DLD1 (cell line): ENCODE measurements at regions not wholly inside any gene's neighbourhood (a gene's known extent, or its start where the extent isn't known, plus 50 kb on each side); places are given as distances from the start of the nearest gene placed in this dataset.
"Not testable (repeated sequence)": the region's sequence is repeated elsewhere in the genome, so short reads cannot be mapped to it uniquely, and the experiment has no call there.

Experiments
- in situ Hi-C: cut with HindIII; loops from 2 replicates; pipeline ENCODE4 v1.10.0; 2017; ENCODE audit warnings: low sequenced_read_pairs

- in situ Hi-C loops: no loop called here
Observed at GRCh38 chr7:20839196-20839735, 52.6 kb upstream of the SP8 start.

DNA sequence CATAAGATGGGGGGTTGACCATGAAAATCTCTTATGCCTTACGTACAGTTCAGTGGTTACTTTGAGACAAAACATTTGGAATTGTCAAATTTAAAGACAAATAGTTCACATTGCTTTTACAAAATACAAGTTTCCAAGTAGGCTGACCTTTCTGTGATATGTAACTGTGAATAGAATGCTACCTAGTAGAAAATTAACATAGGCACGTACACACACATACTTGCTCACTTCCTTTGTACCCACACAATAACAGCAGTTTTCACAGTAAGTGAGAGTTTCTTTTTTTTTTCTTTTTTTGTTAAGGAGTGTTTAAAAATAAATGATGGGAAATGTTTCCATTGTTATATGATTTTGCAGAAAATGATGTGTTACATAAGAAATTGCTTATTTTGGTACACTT is 53.3 kb upstream of the SP8 start:
- in situ Hi-C loops: no loop called here

- in situ Hi-C loops: no loop called here
Observed at GRCh38 chr7:20846791-20847190, 60.1 kb upstream of the SP8 start.

DNA sequence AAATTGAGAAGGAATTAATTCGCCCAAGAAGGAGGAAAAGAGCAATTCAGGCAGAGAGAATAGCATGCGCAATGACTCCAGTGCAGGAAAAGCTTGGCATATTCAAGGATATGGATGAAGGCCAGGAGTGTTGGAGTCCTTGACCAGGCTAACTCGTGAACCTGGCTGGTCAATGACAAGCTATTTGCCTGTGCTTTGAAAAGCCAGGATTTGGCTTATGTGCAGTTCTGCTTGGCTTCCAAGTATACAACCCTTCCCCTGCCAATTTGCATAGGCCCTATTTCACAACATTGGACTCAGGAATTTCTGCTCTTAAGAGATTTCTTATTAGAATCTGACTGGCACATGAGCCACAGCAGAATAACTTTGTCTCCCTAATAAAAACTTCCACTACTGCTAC is 72.3 kb upstream of the SP8 start:
- in situ Hi-C loops: no loop called here

GRCh38 chr7:20861468-20861867 is 74.8 kb upstream of the SP8 start:
- in situ Hi-C loops: no loop called here

GRCh38 chr7:20862554-20862953 is 75.9 kb upstream of the SP8 start:
- in situ Hi-C loops: no loop called here

DNA sequence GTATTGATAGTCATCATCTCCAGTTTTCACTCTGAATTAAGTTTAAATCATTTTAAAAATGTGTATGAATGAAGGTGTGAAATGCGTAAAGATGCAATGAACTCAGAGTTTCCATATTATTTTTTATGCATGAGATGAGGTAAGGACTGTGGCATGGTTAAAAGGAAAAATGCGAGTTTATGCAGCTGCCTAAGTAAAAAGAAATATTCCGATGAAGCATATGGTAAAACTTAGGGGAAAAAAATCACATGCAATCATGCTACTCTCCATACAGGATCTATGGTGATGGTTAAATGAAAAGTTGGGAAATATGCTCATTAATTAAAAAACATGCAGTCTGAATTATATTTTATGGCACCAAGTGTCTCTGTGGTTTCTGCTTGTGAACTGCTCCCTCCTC is 77.5 kb upstream of the SP8 start:
- in situ Hi-C loops: no loop called here

- in situ Hi-C loops: no loop called here
Observed at GRCh38 chr7:20865684-20866083, 79.0 kb upstream of the SP8 start.

DNA sequence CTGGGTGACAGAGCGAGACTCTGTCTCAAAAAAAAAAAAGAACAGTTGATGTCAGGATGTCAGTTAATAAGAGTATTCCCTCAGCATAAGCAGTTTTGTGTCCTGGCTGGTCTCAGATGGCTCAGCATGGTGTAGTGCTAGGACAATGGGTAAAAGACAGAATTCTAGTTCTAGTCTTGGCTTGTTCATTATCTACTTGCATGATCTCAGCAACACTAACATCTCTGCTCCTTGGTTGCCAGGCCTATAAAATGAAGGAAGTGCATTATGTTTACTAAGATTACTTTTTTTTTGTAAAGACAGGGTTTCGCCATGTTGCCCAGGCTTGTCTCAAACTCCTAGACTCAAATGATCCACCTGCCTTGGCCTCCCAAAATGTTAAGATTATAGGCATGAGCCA is 84.3 kb upstream of the SP8 start:
- in situ Hi-C loops: no loop called here

- in situ Hi-C loops: no loop called here
Observed at GRCh38 chr7:20892776-20893175, 106.1 kb upstream of the SP8 start.

DNA sequence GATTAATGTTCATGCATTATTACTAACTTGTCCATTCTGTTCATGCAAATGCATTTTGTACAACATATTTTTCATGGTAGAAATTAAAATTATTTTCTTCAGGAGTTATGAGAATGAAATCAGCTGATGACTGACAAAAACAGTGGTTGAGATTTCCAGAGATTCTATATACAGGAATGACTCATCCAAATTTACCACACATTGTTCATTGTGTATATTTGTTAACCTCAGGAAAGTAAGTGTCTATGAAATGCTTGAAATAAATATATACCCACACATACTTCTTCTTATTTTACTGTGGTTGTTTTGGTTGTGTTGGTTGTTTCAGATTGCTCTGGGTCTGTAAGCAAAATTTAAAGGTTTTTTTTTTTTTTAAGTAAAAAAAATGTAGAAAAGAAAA is 108.1 kb upstream of the SP8 start:
- in situ Hi-C loops: no loop called here

DNA sequence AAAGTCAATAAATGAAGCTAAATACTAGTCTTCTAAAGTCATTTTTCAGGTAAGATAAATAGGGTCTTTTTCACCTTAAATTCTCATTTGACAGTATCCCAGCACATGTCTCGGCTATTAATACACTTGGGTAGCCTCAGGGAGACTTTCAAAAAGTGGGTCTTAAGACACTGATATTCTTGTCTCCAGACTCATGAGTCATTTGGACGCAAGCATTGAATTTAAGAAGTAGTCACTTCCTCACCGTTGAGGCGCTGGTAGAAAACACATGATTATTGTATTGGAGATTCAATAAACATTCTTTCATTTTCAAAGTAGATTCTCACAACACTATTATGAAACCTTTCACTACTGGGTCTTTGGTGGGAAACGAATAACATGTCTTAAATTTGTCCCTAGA is 108.9 kb upstream of the SP8 start:
- in situ Hi-C loops: no loop called here

DNA sequence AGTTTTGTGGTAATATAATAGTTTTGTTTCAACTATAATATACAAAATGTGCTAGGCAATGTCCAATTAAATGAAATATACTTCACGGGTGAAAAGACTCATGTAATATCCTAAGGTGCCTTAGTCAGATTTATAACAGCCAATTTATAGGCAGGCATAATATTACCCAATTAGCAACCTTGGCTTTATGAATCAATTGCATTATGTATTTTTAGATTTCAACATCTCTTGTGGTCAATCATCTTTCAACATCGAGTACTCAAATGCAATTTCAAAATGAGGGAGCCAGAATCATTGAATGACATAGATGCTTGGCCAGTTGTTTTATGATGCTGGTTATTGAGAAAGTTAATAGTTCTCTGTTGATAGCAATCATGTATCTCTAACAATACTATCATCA is 110.3 kb upstream of the SP8 start:
- in situ Hi-C loops: no loop called here

- in situ Hi-C loops: no loop called here
Observed at GRCh38 chr7:20906801-20907453, 120.2 kb upstream of the SP8 start.

DNA sequence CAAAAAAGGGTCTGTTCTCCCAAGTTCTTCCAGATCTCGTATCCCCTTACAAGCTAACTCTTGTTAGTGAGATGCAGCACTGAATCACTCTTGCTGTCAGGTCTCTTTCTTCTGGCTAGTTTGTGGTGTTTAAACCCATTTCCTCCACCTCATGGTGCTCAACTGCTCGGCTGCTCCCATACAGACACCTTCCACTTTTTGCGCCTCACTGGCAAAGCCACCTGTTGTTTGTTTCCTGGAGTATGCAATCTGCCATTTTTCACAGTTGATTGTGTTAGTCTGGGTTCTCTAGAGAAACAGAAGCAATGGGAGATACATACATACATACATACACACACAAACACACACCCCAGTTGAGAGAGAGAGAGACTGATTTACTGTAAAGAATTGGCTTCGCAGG is 124.4 kb upstream of the SP8 start:
- in situ Hi-C loops: no loop called here

- in situ Hi-C loops: no loop called here
Observed at GRCh38 chr7:20913853-20914252, 127.2 kb upstream of the SP8 start.

GRCh38 chr7:20916311-20916710 is 129.6 kb upstream of the SP8 start:
- in situ Hi-C loops: no loop called here

DNA sequence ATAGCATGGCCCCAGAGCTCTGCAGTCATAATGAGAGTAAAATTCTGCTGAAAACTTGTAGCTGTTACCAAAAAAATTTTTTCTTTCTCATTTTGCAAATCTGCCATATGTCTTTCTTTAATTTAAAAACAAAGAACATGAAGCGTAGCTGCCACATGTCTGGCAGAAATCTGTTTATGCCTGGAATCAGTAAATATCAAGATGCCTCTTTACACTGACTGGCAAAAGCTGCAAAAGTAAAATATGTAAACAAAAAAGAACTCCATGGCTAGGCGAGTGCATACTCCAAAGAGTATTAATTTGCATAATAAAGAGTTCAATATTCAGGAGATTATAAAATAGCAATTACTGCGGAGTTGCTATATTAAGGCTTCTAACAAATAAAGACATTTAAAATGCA is 130.9 kb upstream of the SP8 start:
- in situ Hi-C loops: no loop called here

DNA sequence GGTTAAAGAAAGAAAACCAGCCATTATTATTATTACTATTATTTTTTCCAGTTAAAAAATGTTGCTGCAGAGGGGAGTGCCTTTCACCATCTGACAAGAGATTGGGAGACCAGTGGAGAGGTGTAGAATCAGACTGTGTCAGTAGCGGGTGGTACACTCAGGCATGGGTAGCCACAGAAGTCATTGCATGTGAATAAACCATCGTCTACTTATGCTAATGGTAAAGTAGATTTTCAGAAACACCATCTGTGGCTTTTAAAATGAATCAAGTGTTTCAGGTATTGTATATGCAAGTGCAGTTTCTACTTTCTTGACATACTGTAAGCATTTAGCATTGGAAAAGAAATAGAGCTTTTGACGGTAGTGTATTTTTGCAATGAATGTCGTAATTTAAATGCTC is 131.5 kb upstream of the SP8 start:
- in situ Hi-C loops: no loop called here

DNA sequence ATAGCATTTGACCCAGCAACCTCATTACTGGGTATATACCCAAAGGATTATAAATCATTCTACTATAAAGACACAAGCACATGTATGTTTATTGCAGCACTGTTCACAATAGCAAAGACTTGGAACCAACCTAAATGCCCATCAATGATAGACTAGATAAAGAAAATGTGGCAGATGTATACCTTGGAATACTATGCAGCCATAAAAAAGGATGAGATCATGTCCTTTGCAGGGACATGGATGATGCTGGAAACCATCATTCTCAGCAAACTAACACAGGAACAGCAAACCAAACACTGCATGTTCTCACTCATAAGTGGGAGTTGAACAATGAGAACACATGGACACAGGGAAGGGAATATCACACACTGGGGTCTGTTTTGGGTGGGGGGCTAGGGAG is 140.5 kb upstream of the SP8 start:
- in situ Hi-C loops: not testable (repeated sequence)

DNA sequence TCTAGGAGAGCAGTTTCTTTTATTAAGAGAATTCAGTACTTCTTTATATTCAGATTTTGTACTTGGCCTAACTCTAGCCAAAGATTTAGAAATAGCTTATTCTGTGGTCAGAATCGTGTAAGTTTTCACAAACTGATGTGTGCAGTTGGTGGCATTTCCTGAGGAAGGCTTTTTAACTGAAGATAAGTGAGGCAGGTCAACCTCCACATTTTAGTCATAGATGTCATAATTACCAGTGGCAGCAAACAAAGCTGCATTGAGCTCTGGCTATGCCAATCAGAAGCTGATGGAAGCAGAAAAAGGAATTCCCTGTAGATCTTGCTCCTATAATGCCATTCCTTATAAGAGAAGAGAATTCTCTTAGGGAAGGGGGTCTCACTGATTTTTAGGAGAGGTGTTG is 141.3 kb upstream of the SP8 start:
- in situ Hi-C loops: no loop called here

GRCh38 chr7:20929199-20929598 is 142.5 kb upstream of the SP8 start:
- in situ Hi-C loops: no loop called here

GRCh38 chr7:20931739-20932138 is 145.1 kb upstream of the SP8 start:
- in situ Hi-C loops: no loop called here
